Activated naive CD4-positive, alpha-beta T cell treated with anti-CD3 and anti-CD28 coated beads, Interleukin-2, amount 50 U/mL, for 24 hours (primary cell): ENCODE measurements at regions not wholly inside any gene's neighbourhood (a gene's known extent, or its start where the extent isn't known, plus 50 kb on each side); places are given as distances from the start of the nearest gene placed in this dataset.

Experiments used
- H3K27ac Mint-ChIP-seq: one replicate; pipeline ENCODE4 v1.8.0; 2021; ENCODE audit warnings: mild to moderate bottlenecking, mixed read lengths
- H3K27me3 Mint-ChIP-seq: one replicate; pipeline ENCODE4 v1.8.0; 2021; ENCODE audit warnings: mixed read lengths
- H3K36me3 Mint-ChIP-seq: one replicate; pipeline ENCODE4 v1.8.0; 2021; ENCODE audit warnings: mixed read lengths
- H3K4me1 Mint-ChIP-seq: one replicate; pipeline ENCODE4 v1.8.0; 2021; ENCODE audit warnings: mixed read lengths
- H3K4me3 Mint-ChIP-seq: one replicate; pipeline ENCODE4 v1.8.0; 2021; ENCODE audit warnings: mild to moderate bottlenecking, mixed read lengths
- H3K9me3 Mint-ChIP-seq: one replicate; pipeline ENCODE4 v1.8.0; 2021; ENCODE audit warnings: mixed read lengths

DNA sequence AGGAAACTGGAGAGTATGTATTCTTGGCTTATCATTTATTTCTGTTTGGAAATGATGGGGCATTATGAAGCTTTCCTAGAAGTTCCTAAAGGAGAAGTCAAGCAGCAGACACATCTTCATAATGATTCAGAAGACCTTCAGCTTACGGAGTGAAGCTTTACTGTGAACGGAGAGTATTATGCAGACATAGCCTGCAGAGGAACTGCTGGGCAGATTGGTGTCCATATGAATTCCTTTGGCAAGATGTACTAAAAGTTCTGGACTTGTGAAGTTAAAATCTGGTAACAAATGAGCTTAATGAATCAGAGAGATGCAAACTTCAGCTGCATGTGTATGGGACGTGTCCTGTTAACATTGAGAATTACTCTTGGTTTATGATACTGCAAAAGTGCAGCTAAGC is 60.1 kb downstream of the NABP1 start:
- H3K4me1 Mint-ChIP-seq, result peaks cover 16% of the 10 kb centered on the region
- H3K27ac Mint-ChIP-seq, result no peak overlapping the region
- H3K27me3 Mint-ChIP-seq, result peaks cover 4% of the 10 kb centered on the region
- H3K9me3 Mint-ChIP-seq, result no peaks in the 10 kb centered on the region
- no peaks in the 10 kb centered on the region for H3K36me3 Mint-ChIP-seq
- no peak overlapping the region for H3K4me3 Mint-ChIP-seq

- H3K9me3 Mint-ChIP-seq, result no peaks in the 10 kb centered on the region
- H3K36me3 Mint-ChIP-seq, result no peaks in the 10 kb centered on the region
Measured at GRCh38 chr2:191738667-191739066, 60.7 kb downstream of the NABP1 start.

DNA sequence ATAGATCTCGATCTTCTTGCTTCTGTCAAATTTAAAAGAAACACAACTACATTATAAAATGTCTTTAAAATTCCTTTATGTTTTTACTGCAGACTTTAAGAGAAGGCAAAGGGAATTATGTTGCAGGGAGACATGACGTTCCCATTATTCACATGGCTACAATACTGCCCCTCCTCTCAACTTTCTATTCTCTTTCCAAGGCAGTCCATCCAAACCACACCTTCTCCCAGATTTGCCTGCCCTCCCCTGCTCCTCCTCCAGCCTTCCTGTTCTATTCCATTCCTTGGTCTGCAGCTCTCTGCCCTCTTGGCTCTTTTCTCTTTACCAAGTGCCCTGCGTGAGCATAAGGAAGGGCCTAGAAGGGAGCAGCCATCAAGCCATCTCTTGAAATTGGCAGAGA is 61.3 kb downstream of the NABP1 start:
- H3K4me1 Mint-ChIP-seq, result peaks cover 19% of the 10 kb centered on the region
- no peaks in the 10 kb centered on the region for H3K9me3 Mint-ChIP-seq
- H3K27ac Mint-ChIP-seq, result no peak overlapping the region
- peaks cover 4% of the 10 kb centered on the region for H3K27me3 Mint-ChIP-seq
- H3K36me3 Mint-ChIP-seq, result no peaks in the 10 kb centered on the region
- H3K4me3 Mint-ChIP-seq, result no peak overlapping the region

More at GRCh38 chr2:191738667-191739066, 60.7 kb downstream of the NABP1 start:
- Mint-ChIP-seq H3K4me3 (no peak overlapping the region), H3K27me3 (peaks cover 4% of the 10 kb centered on the region), H3K4me1 (peaks cover 19% of the 10 kb centered on the region), H3K27ac (no peak overlapping the region)

DNA sequence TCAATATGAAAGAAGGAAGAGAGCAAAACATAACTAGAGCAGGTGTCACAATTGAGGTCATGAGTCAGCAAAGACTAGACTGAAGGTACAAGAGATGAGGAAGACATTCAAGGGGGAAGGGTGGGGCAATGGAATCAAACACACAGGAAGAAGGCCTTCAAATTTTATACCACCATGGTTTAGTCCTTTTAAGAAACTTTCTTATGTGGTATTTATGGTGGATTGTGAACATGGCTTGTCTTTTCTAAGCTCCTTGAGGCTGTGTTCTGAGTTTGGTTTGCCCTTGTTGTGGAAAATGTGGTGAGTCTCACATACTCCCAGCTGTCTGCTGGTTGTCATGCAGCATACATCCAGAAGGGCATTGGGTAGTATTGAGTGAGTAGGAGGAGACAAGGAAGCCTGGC is 62.1 kb downstream of the NABP1 start:
- H3K27ac Mint-ChIP-seq, result peak overlapping the region; percentile 61

DNA sequence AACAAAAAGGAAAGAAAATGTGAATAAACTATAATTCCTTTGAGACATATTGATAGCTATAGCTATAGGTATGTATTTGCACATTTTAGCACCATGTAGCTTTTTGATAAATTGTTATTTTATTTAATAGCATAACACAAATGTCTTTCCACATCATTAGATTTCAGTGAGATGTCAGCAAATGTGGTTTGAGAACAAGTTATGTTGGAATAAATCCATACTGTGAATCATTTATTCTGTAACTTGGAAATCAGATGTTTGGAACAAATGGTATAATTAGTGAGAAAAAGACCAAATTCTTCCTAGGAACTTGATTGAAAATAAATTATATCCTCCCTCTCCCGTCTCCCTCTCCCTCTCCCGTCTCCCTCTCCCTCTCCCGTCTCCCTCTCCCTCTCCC is 62.8 kb downstream of the NABP1 start:
- Mint-ChIP-seq H3K27ac (no peak overlapping the region), H3K9me3 (no peaks in the 10 kb centered on the region)

More for the DNA sequence above, 62.1 kb downstream of the NABP1 start:
- H3K27me3 Mint-ChIP-seq, result peaks cover 6% of the 10 kb centered on the region
- no peak overlapping the region for H3K4me3 Mint-ChIP-seq
- peaks cover 19% of the 10 kb centered on the region for H3K4me1 Mint-ChIP-seq
- no peaks in the 10 kb centered on the region for H3K9me3 Mint-ChIP-seq
- no peaks in the 10 kb centered on the region for H3K36me3 Mint-ChIP-seq

DNA sequence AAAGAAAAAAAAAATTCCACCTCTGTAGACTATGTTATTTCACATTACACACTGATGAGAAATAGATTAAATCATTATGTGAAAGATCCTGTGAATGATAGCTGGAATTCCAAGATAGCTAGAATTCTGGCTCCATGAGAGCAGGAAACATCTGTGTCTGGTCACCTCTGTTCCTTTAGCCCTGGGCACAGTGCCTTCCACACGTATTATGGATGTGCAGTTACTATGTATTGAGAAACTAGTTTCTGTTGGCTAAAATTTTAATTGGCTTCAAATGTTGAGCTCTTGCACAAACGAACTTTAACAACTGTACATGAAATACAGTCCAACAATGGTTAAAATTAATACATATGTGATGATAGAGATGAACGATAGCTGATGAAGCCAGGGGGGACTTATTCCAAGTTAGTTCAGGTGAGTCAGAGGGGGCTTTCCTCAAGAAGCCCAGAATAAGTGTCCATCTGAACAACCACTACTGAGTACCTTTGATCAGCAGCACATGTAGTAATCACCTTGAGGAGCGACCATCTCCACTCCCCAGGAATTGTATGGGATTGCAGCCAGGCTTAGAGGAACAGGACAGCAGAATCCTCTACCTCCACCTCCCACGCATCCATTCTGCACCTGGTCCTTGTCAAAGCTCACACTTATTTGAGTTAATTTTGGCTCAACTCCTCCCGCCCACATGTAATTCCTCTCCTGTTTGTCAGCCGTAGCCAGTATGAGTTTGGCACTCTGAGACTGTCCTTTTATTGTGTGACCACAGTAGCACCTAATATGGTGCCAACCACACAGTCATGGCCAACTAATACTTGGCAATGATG is 68.6 kb downstream of the NABP1 start:
- Mint-ChIP-seq H3K9me3 (no peaks in the 10 kb centered on the region), H3K4me1 (peaks cover 7% of the 10 kb centered on the region), H3K27ac (no peak overlapping the region), H3K36me3 (no peaks in the 10 kb centered on the region), H3K27me3 (peaks cover 12% of the 10 kb centered on the region), H3K4me3 (no peak overlapping the region)

More for the DNA sequence above, 62.8 kb downstream of the NABP1 start:
- no peaks in the 10 kb centered on the region for H3K36me3 Mint-ChIP-seq
- H3K4me3 Mint-ChIP-seq, result no peak overlapping the region
- H3K4me1 Mint-ChIP-seq, result peaks cover 19% of the 10 kb centered on the region
- peaks cover 9% of the 10 kb centered on the region for H3K27me3 Mint-ChIP-seq

DNA sequence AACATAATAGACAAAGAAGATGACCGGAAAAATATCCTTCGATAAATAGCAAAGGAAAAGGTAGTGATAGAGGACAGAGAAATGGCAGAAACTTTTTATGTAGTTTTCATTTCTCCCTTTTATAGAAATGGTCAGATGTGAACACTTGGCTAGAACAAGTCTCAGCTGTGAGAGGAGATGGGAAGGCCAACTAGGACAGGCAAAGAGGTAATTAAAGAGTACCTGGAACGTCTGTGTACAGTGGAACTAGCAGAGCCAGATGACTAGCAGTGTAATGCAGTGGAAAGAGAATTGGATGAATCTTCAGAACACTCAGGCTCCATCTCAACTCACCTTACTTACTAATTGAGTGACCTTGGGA is 69.2 kb downstream of the NABP1 start:
- Mint-ChIP-seq H3K27me3 (peaks cover 12% of the 10 kb centered on the region), H3K4me1 (peaks cover 7% of the 10 kb centered on the region), H3K27ac (no peak overlapping the region), H3K4me3 (no peak overlapping the region), H3K36me3 (no peaks in the 10 kb centered on the region), H3K9me3 (no peaks in the 10 kb centered on the region)

GRCh38 chr2:191748059-191748461 is 70.1 kb downstream of the NABP1 start:
- Mint-ChIP-seq H3K27me3 (peaks cover 12% of the 10 kb centered on the region), H3K27ac (no peak overlapping the region), H3K4me1 (peaks cover 7% of the 10 kb centered on the region), H3K4me3 (no peak overlapping the region), H3K36me3 (no peaks in the 10 kb centered on the region), H3K9me3 (no peaks in the 10 kb centered on the region)

DNA sequence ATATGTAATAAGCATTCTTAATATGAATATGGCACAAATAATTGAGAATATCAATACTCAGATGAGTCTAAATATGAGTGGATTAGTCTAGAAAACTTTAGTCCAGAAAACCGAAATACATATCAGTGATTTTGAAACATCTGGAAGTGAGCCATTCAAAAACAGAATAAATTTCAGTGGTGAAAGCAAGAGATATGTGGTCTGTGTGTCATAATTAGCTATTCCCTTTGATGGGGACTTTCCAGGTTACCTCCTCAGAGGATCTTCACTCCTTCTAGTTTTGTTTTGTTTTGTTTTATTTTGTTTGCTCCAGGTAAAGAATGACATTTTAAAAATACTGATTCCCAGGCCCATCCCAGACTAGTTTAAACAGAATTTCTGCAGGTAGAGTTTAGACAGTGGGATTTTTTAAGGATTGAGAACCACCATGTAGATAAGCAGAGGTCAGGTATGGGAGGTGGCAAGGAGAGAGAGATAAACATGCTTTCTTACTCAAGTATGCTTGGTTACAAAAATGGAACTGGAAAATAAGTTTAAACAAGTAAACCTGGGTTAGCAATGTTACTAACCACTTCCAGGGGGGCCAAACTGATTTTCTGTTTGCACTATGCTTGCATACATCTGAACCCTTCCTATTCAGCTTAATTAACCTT is 70.7 kb downstream of the NABP1 start:
- Mint-ChIP-seq H3K9me3 (no peaks in the 10 kb centered on the region), H3K36me3 (no peaks in the 10 kb centered on the region), H3K27me3 (peaks cover 12% of the 10 kb centered on the region), H3K4me1 (peaks cover 3% of the 10 kb centered on the region), H3K27ac (no peak overlapping the region), H3K4me3 (no peak overlapping the region)

- H3K27me3 Mint-ChIP-seq, result peaks cover 12% of the 10 kb centered on the region
- no peak overlapping the region for H3K27ac Mint-ChIP-seq
- H3K36me3 Mint-ChIP-seq, result no peaks in the 10 kb centered on the region
- no peak overlapping the region for H3K4me3 Mint-ChIP-seq
- no peaks in the 10 kb centered on the region for H3K9me3 Mint-ChIP-seq
- peaks cover 3% of the 10 kb centered on the region for H3K4me1 Mint-ChIP-seq
Measured at GRCh38 chr2:191749181-191749540, 71.2 kb downstream of the NABP1 start.

GRCh38 chr2:191754103-191754502 is 76.2 kb downstream of the NABP1 start:
- Mint-ChIP-seq H3K27me3 (peaks cover 5% of the 10 kb centered on the region), H3K36me3 (no peaks in the 10 kb centered on the region)

DNA sequence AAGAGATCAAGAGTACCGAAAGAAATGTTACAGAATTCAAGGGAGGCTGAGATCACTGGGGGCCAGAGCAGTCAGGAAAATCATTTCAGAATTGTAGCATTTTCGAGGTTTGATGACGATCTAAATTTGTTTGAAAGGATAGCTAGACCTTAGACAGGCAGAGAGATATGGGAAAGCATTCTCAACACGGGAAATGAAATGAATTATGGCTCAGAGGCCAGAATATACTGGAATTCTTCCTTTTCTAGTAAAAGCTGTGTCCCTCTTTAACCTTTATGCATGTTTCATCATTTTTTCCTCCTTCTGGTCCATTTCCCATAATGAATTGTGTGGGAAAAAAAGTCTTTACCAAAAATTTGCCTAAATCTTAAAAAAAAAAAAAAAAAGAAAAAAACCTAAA is 78.8 kb downstream of the NABP1 start:
- Mint-ChIP-seq H3K4me3 (no peak overlapping the region), H3K4me1 (peaks cover 6% of the 10 kb centered on the region), H3K27me3 (peaks cover 7% of the 10 kb centered on the region), H3K36me3 (no peaks in the 10 kb centered on the region), H3K27ac (no peak overlapping the region), H3K9me3 (no peaks in the 10 kb centered on the region)

More at GRCh38 chr2:191754103-191754502, 76.2 kb downstream of the NABP1 start:
- Mint-ChIP-seq H3K4me1 (peaks cover 5% of the 10 kb centered on the region), H3K4me3 (no peak overlapping the region), H3K27ac (no peak overlapping the region), H3K9me3 (no peaks in the 10 kb centered on the region)

DNA sequence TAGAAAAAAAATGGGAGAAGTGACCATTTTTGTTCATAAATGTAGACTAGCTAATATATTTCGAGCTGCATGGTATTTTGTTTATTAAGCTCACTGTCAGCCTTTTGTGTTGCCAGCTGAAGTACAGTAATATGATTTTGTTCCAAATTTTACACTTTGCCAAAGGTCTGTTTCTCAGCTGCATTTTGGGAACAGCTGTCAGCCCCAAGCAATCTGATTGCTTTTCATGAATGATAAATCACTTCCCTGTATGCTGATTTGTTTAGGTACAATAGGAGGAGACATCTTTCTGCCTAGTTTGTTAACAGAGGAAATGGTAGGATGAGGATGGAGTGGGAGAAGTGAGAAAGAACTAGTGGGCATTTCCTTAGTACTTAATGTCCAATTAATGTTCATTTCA is 79.3 kb downstream of the NABP1 start:
- Mint-ChIP-seq H3K9me3 (no peaks in the 10 kb centered on the region), H3K36me3 (no peaks in the 10 kb centered on the region), H3K27ac (no peak overlapping the region), H3K4me3 (no peak overlapping the region), H3K4me1 (peaks cover 6% of the 10 kb centered on the region), H3K27me3 (peaks cover 7% of the 10 kb centered on the region)

GRCh38 chr2:191758518-191759507 is 80.9 kb downstream of the NABP1 start:
- no peak overlapping the region for H3K27ac Mint-ChIP-seq
- peaks cover 7% of the 10 kb centered on the region for H3K27me3 Mint-ChIP-seq
- H3K9me3 Mint-ChIP-seq, result no peaks in the 10 kb centered on the region
- peaks cover 6% of the 10 kb centered on the region for H3K4me1 Mint-ChIP-seq
- no peaks in the 10 kb centered on the region for H3K36me3 Mint-ChIP-seq
- no peak overlapping the region for H3K4me3 Mint-ChIP-seq

DNA sequence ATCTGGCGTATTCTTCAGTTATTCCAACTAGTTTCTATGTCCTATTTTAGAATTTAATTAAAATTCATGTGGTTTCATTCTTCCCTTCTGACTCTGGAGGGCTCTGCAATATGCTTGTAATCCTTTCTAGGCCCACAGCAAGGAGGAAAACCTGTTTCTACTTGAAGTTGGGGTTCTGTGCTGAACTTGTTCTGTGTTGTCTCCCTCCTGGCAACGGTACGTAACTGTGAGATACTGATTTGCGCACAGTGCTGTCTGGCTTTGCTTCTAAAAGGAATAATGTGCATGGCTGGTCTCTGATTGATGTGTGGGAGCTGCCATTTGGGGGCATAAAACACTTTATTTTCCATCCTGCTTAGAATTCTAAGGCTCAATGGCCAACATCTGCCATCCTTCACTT is 81.7 kb downstream of the NABP1 start:
- H3K36me3 Mint-ChIP-seq, result no peaks in the 10 kb centered on the region
- H3K4me3 Mint-ChIP-seq, result no peak overlapping the region
- peaks cover 7% of the 10 kb centered on the region for H3K27me3 Mint-ChIP-seq
- no peaks in the 10 kb centered on the region for H3K9me3 Mint-ChIP-seq
- no peak overlapping the region for H3K27ac Mint-ChIP-seq
- H3K4me1 Mint-ChIP-seq, result peaks cover 6% of the 10 kb centered on the region
